Type B pancreatic cell (in vitro differentiated cells): ENCODE measurements at regions not wholly inside any gene's neighbourhood (a gene's known extent, or its start where the extent isn't known, plus 50 kb on each side); places are given as distances from the start of the nearest gene placed in this dataset.

ENCODE experiments used
- DNase-seq: peaks from one replicate; pipeline ENCODE4 v3.0.0; 2021; ENCODE audit warnings: mixed read lengths; ENCODE audit not compliant: unreplicated experiment; ENCODE audit errors: extremely low spot score
- H3K27ac Mint-ChIP-seq: 2 replicates; pipeline ENCODE4 v1.8.0; 2021; ENCODE audit warnings: mild to moderate bottlenecking, mixed read lengths
- H3K27me3 Mint-ChIP-seq: 2 replicates; pipeline ENCODE4 v1.8.0; 2021; ENCODE audit warnings: mixed read lengths
- H3K36me3 Mint-ChIP-seq: 2 replicates; pipeline ENCODE4 v1.8.0; 2021; ENCODE audit warnings: mixed read lengths
- H3K4me1 Mint-ChIP-seq: one replicate; pipeline ENCODE4 v1.8.0; 2021; ENCODE audit warnings: mixed read lengths; ENCODE audit not compliant: unreplicated experiment
- H3K4me3 Mint-ChIP-seq: 2 replicates; pipeline ENCODE4 v1.8.0; 2021; ENCODE audit warnings: mild to moderate bottlenecking, mixed read lengths
- H3K9me3 Mint-ChIP-seq: 2 replicates; pipeline ENCODE4 v1.8.0; 2021; ENCODE audit warnings: mixed read lengths
- CTCF ChIP-seq: fragments of 200-600 bp; sonication (generic); conservative IDR thresholded peaks from 2 replicates; pipeline ENCODE4 v1.5.0; 2021; ENCODE audit warnings: antibody characterized with exemption, mild to moderate bottlenecking

DNA sequence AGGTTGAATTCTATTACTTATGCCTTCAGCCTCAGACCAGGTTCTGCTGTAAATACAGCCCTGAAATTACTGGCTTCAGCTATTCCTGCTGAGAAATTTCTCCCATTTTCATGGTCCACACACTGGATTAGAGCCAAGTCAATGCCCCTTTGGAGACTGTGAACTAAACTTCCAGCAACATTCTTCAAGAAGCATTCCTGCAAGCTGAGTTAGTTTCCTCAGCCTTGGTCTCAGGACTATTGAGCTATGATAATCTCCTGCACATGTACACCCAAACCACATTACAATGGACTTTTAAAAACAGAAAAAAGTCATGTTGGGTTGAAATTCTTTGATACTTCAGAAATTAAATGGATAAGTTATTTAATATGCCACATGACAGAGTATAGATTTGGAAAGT, 58.0 kb upstream of the AVPR1A start:
- Mint-ChIP-seq H3K36me3 (no peaks in the 10 kb centered on the region), H3K27ac (no peak overlapping the region)
- no peak for TF ChIP-seq CTCF

GRCh38 chr12:63206909-63207308, 55.9 kb upstream of the AVPR1A start:
- Mint-ChIP-seq H3K4me1 (peaks cover 4% of the 10 kb centered on the region), H3K36me3 (no peaks in the 10 kb centered on the region), H3K9me3 (no peaks in the 10 kb centered on the region), H3K27ac (no peak overlapping the region), H3K27me3 (peaks cover 4% of the 10 kb centered on the region), H3K4me3 (no peak overlapping the region)
- DNase-seq: no peak
- no peak for TF ChIP-seq CTCF

More for the DNA sequence above, 58.0 kb upstream of the AVPR1A start:
- no peak for DNase-seq
- H3K27me3 Mint-ChIP-seq: peaks cover 4% of the 10 kb centered on the region
- peaks cover 4% of the 10 kb centered on the region for H3K4me1 Mint-ChIP-seq
- H3K9me3 Mint-ChIP-seq: no peaks in the 10 kb centered on the region
- H3K4me3 Mint-ChIP-seq: no peak overlapping the region

- H3K9me3 Mint-ChIP-seq: no peaks in the 10 kb centered on the region
- H3K27me3 Mint-ChIP-seq: peaks cover 4% of the 10 kb centered on the region
- DNase-seq: no peak
- H3K4me3 Mint-ChIP-seq: no peak overlapping the region
- H3K4me1 Mint-ChIP-seq: peaks cover 4% of the 10 kb centered on the region
- no peak overlapping the region for H3K27ac Mint-ChIP-seq
- no peak for TF ChIP-seq CTCF
- no peaks in the 10 kb centered on the region for H3K36me3 Mint-ChIP-seq
Observed at GRCh38 chr12:63206494-63206893, 55.5 kb upstream of the AVPR1A start.
